ENCODE measurements at regions not wholly inside any gene's neighbourhood (a gene's known extent, or its start where the extent isn't known, plus 50 kb on each side); places are given as distances from the start of the nearest gene placed in this dataset.

DNA sequence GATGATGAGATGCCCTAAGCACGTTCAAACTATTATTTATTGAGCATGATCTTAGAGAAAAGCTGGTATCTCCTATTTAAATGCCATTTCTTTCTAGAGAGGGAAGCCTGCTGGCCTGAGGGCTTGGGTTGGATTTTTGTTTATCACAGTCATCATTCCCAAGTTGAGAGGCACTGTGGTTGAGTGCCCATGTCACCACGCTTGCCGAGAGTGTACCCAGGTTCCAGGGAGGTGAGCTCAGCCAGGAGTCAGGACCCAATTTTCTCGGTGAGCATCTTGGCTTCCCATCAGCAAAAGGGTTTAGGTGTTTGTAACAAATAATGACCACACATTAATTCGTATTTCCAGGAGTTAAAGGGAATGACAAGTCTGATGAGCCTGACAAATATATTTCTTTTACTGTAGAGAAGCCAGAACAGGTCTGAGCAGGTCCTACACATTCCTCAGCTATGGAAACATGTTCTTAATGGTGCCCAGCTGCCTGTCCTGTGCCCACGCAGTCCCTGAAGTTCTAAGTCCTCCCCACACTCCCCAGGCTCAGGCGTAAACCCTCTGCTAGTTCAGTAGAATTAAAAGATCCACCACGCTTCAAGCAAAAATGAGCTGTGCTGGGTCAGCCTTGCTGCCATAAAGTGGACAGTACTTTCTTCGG is 258.9 kb upstream of the IRX2 start:
- TF ChIP-seq POLR2AphosphoS5 (IDR thresholded peaks at IDR 0.05; ENCODE audit: low read depth) (no peak), CTCF (conservative IDR thresholded peaks at IDR 0.05; ENCODE audit: low read depth in 2 of 2) (no peak), EZH2 (IDR thresholded peaks at IDR 0.05; ENCODE audit: low read depth, unreplicated experiment) (no peak)
- TF ChIP-seq, protein P1, sequence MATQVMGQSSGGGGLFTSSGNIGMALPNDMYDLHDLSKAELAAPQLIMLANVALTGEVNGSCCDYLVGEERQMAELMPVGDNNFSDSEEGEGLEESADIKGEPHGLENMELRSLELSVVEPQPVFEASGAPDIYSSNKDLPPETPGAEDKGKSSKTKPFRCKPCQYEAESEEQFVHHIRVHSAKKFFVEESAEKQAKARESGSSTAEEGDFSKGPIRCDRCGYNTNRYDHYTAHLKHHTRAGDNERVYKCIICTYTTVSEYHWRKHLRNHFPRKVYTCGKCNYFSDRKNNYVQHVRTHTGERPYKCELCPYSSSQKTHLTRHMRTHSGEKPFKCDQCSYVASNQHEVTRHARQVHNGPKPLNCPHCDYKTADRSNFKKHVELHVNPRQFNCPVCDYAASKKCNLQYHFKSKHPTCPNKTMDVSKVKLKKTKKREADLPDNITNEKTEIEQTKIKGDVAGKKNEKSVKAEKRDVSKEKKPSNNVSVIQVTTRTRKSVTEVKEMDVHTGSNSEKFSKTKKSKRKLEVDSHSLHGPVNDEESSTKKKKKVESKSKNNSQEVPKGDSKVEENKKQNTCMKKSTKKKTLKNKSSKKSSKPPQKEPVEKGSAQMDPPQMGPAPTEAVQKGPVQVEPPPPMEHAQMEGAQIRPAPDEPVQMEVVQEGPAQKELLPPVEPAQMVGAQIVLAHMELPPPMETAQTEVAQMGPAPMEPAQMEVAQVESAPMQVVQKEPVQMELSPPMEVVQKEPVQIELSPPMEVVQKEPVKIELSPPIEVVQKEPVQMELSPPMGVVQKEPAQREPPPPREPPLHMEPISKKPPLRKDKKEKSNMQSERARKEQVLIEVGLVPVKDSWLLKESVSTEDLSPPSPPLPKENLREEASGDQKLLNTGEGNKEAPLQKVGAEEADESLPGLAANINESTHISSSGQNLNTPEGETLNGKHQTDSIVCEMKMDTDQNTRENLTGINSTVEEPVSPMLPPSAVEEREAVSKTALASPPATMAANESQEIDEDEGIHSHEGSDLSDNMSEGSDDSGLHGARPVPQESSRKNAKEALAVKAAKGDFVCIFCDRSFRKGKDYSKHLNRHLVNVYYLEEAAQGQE (IDR thresholded peaks at IDR 0.05; ENCODE audit: unreplicated experiment): no peak
